Endothelial cell (in vitro differentiated cells): ENCODE measurements at regions not wholly inside any gene's neighbourhood (a gene's known extent, or its start where the extent isn't known, plus 50 kb on each side); places are given as distances from the start of the nearest gene placed in this dataset.
"Not testable (repeated sequence)": the region's sequence is repeated elsewhere in the genome, so short reads cannot be mapped to it uniquely, and the experiment has no call there.

Experiments
- DNase-seq: peaks from one replicate; pipeline ENCODE4 v3.0.0; 2021; ENCODE audit warnings: low spot score
- H3K27ac Mint-ChIP-seq: one replicate; pipeline ENCODE4 v1.8.0; 2021; ENCODE audit warnings: mixed read lengths, inconsistent platforms; ENCODE audit not compliant: unreplicated experiment
- H3K27me3 Mint-ChIP-seq: one replicate; pipeline ENCODE4 v1.8.0; 2021; ENCODE audit warnings: mild to moderate bottlenecking, moderate library complexity, mixed read lengths, inconsistent platforms; ENCODE audit not compliant: unreplicated experiment
- H3K36me3 Mint-ChIP-seq: one replicate; pipeline ENCODE4 v1.8.0; 2021; ENCODE audit warnings: mild to moderate bottlenecking, low read depth, mixed read lengths, inconsistent platforms; ENCODE audit not compliant: unreplicated experiment
- H3K4me1 Mint-ChIP-seq: one replicate; pipeline ENCODE4 v1.8.0; 2021; ENCODE audit warnings: mild to moderate bottlenecking, mixed read lengths, inconsistent platforms; ENCODE audit not compliant: unreplicated experiment
- H3K4me3 Mint-ChIP-seq: one replicate; pipeline ENCODE4 v1.8.0; 2021; ENCODE audit warnings: mild to moderate bottlenecking, mixed read lengths, inconsistent platforms; ENCODE audit not compliant: unreplicated experiment
- H3K9me3 Mint-ChIP-seq: one replicate; pipeline ENCODE4 v1.8.0; 2021; ENCODE audit warnings: mixed read lengths, inconsistent platforms; ENCODE audit not compliant: unreplicated experiment
- TF ChIP-seq, protein P1 (sequence below): fragments of 200-600 bp; sonication (generic); IDR thresholded peaks from one replicate; pipeline ENCODE4 v1.5.0; 2021; ENCODE audit warnings: antibody characterized with exemption; ENCODE audit not compliant: unreplicated experiment

GRCh38 chr16:59470556-59470955 lies 736.4 kb upstream of the GOT2 start:
- Mint-ChIP-seq H3K9me3 (no peaks in the 10 kb centered on the region), H3K27ac (no peak overlapping the region), H3K27me3 (no peaks in the 10 kb centered on the region), H3K4me3 (no peak overlapping the region), H3K36me3 (no peaks in the 10 kb centered on the region), H3K4me1 (no peaks in the 10 kb centered on the region)
- TF ChIP-seq, protein P1, sequence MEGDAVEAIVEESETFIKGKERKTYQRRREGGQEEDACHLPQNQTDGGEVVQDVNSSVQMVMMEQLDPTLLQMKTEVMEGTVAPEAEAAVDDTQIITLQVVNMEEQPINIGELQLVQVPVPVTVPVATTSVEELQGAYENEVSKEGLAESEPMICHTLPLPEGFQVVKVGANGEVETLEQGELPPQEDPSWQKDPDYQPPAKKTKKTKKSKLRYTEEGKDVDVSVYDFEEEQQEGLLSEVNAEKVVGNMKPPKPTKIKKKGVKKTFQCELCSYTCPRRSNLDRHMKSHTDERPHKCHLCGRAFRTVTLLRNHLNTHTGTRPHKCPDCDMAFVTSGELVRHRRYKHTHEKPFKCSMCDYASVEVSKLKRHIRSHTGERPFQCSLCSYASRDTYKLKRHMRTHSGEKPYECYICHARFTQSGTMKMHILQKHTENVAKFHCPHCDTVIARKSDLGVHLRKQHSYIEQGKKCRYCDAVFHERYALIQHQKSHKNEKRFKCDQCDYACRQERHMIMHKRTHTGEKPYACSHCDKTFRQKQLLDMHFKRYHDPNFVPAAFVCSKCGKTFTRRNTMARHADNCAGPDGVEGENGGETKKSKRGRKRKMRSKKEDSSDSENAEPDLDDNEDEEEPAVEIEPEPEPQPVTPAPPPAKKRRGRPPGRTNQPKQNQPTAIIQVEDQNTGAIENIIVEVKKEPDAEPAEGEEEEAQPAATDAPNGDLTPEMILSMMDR: no peak
- no peak for DNase-seq

DNA sequence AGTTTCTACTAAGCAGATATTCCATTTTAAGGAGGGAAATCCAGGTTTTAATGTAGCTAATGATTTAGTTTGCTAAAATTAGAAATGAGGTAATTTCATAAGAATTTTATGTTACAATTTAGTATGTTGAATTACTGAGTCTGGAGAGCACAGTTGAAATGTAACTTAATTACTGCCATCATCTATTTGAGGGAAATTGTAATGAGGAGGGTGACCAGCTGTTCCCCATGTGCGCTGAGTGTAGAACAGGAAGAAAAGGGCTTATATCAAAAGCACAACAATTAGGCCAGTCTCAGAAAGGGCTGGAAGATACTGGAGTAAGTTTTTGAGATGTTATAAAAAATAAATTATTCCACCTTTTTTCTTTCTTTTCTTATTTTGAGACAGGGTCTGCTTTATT lies 735.1 kb upstream of the GOT2 start:
- no peak overlapping the region for H3K4me3 Mint-ChIP-seq
- no peak for DNase-seq
- TF ChIP-seq, protein P1: no peak

GRCh38 chr16:59463776-59464175 lies 729.7 kb upstream of the GOT2 start:
- H3K4me3 Mint-ChIP-seq: no peak overlapping the region
- no peak for DNase-seq
- H3K36me3 Mint-ChIP-seq: no peaks in the 10 kb centered on the region
- no peaks in the 10 kb centered on the region for H3K4me1 Mint-ChIP-seq
- no peak overlapping the region for H3K27ac Mint-ChIP-seq
- TF ChIP-seq, protein P1: no peak
- H3K27me3 Mint-ChIP-seq: no peaks in the 10 kb centered on the region
- no peaks in the 10 kb centered on the region for H3K9me3 Mint-ChIP-seq

More for the DNA sequence above, 735.1 kb upstream of the GOT2 start:
- Mint-ChIP-seq H3K9me3 (no peaks in the 10 kb centered on the region), H3K27me3 (no peaks in the 10 kb centered on the region), H3K27ac (no peak overlapping the region), H3K4me1 (no peaks in the 10 kb centered on the region), H3K36me3 (no peaks in the 10 kb centered on the region)

DNA sequence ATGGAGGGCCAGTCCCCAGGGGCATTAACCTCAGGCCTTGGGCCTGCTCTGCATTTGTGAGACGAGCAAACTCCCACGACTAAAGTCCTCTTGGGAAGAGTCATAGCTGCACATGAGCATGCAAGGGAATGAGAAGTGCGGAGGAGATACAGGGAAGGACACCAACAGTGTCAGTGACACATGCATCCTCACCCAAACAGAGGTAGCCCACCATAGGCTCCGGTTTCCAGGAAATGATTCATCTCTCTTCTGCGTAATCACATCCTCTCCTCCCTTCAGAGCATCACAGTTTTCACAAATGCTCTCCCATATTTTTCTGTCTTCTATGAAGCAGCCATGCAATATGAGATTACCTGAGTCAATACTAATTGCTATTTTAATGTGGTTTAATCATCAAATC lies 725.7 kb upstream of the GOT2 start:
- Mint-ChIP-seq H3K4me3 (no peak overlapping the region), H3K27me3 (no peaks in the 10 kb centered on the region), H3K9me3 (no peaks in the 10 kb centered on the region), H3K36me3 (no peaks in the 10 kb centered on the region), H3K27ac (no peak overlapping the region), H3K4me1 (no peaks in the 10 kb centered on the region)
- no peak for DNase-seq
- TF ChIP-seq, protein P1: no peak

DNA sequence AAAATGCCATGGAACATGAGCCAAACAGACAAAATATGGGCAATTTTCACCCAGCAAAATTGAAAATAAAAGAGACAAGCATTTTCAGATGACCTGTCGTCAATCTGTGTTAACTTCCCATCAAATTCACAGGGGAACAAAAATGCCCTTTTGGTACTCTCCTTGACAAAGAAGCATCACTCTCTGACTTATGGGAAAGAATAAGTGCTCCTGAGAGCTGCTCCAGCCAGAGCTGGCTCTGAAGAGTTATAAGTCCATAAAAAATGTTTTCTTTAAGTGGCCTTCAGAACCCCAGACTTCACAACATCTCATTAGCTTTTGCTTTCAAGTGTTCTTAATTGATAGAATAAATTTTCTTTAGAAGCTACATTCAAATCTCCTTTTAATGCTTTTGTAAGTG lies 721.4 kb upstream of the GOT2 start:
- Mint-ChIP-seq H3K36me3 (no peaks in the 10 kb centered on the region), H3K4me1 (no peaks in the 10 kb centered on the region), H3K9me3 (no peaks in the 10 kb centered on the region), H3K27me3 (no peaks in the 10 kb centered on the region), H3K27ac (no peak overlapping the region), H3K4me3 (no peak overlapping the region)
- TF ChIP-seq, protein P1: no peak
- no peak for DNase-seq

- H3K27me3 Mint-ChIP-seq, H3K4me3 Mint-ChIP-seq, H3K9me3 Mint-ChIP-seq, DNase-seq, H3K27ac Mint-ChIP-seq, H3K4me1 Mint-ChIP-seq, H3K36me3 Mint-ChIP-seq: not testable (repeated sequence)
These were observed 716.4 kb upstream of the GOT2 start for GRCh38 chr16:59450513-59450912.
